NCI-H1694 (cell line): ENCODE measurements at regions not wholly inside any gene's neighbourhood (a gene's known extent, or its start where the extent isn't known, plus 50 kb on each side); places are given as distances from the start of the nearest gene placed in this dataset.

Experiments used
- DNase-seq: peaks from one replicate; lab custom pipeline; 2025; lab: John Stamatoyannopoulos, UW

DNA sequence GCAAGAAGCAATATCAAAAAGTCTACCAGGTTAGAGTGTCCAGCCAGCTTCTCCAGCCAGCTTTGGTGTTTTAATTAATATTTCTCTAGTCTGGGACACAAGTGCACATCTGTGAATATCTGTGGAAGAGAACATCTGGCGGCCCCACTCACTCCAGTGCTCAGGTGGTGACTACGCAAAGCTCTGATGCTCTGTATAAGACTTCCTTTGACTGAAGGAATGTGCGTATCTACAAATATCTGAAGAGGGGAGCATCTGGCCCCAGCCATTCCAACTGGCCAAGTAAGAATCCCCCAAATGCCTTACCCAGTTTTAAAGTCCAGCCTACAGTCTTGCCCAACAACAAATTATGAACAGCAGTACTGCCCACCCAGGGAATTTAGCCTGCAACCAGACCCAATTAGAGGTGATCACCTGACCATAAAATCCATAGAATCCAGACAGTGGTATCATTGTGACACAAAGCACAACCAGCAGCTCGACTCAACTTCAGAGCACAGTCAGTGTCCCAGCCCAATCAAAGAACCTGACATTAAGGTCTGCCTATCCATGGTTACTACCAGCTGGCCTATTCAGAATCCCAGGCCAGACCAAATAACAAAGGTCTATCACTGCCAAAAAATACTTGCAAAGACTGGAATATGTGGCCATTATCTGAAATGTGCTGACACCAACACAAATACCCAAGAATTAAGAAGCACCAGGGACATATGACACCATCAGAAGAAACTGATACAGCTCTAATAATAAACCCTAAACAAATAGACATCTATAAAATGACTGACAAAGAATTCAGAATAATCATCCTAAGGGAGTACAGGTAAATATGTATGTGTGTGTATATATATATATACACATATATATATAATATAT lies 76.1 kb upstream of the MANEA start:
- DNase-seq = no peak

DNA sequence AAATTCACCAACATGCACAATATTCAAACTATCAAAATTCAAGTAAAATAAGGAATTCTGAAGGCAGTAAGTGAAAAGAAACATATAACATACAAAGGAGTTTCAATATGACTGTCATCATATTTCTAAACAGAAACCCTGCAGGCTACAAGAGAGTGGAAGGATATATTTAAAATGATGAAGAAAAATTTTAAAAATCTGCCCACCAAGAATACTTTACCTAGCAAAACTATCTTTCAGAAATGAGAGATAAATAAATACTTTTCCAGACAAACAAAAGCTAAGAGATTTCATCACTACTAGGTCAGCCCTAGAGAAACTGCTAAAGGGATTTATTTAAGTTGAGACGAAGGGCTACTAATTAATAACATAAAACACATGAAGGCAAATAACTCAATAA lies 73.8 kb upstream of the MANEA start:
- no peak for DNase-seq

DNA sequence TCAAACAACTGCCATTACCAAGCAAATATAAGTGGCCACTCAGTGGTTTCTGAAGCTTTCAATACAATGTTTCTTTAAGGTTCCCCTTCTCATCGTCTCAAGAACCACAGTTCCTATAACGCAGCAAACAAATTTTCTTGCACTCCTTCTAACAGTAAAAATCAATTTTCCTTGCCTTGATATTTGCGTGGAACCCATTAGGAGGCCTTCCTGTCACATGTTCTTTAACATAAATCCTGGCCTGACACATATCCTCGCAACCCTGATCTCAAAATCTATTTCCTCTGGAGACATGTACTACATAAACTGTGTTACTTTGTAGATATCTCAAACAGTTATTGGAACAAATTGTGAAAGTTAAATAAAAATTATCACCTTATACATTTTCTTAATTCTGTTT lies 65.9 kb upstream of the MANEA start:
- no peak for DNase-seq

DNA sequence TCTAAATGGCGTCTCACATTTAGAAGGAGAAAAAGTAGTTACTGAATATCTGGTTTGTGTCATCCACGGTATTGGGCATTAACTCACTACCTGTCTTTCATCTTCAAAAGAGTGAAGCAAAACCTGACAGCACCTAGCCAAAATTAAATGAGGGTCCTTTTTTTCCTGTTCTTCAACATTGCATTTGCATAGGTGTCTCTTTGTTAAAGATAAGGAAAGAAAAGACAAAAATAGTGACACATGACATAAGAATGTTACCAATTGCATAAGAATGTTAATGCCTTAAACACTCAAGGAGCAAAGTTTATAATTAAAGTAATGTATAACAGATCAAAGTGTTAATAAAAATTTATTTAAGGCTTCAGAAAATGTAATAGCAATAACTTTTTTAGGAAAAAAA lies 61.4 kb upstream of the MANEA start:
- no peak for DNase-seq

DNA sequence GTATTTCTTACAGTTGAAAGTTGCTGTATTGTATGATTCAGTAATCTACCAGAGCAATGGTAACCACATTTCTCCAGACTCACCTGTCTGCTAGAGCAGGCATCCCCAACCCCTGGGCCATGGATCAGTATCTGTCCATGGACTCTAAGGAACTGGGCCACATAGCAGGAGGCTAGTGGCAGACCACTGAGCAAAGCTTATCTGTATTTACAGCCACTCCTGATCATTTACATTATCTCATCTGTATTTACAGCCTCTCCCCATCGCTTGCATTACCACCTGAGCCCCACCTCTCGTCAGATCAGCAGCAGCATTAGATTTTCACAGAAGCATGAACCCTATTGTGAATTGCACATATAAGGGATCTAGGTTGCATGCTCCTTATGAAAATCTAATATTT lies 60.3 kb upstream of the MANEA start:
- no peak for DNase-seq

DNA sequence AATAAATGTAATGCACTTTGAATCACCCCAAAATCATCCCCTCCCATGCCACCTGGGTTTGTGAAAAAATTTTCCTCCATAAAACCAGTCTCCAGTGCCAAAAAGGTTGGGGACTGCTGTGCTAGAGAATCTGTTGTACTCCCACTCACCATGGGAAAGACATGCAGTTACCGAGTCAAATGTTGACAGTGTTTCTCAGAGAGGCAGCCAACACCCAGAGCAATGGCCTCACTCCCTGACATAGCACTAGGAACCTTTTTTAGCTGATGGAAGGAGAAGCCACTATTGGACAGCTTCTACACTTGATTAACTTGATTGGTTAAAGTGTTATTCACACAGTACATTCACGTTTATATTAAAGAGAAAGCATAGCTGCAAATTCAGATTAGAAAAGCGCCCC lies 59.8 kb upstream of the MANEA start:
- peak; percentile 3 for DNase-seq

DNA sequence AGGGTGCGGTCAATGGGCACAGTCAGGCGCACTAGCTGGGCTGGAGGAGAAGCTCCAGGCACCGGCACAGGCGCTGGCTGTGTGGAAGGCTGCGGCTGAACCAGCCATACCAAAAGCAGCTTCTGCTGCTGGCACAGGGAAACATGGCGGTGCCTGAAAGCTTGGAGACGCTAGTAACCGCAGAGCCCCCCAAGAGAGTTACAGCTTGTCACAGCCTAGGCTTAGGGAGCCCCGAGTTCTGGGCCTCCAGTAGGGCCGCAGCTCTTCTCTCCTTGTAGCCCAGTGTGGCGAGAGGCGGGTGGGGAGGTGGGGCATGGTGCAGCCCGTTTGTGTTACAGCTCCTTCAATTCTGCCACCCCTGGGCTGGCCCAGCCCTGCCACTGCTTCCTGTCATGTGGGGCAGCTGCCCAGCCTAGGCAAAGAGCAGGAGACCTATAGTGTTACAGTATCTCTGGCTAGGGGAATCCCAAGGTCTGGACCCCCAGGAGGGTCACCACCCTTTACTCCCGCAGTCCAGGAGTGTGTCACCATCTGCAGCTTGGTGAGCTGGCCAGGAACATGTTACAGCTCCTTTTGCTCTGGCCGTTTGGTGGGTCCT lies 58.6 kb upstream of the MANEA start:
- DNase-seq = peak; percentile 5

DNA sequence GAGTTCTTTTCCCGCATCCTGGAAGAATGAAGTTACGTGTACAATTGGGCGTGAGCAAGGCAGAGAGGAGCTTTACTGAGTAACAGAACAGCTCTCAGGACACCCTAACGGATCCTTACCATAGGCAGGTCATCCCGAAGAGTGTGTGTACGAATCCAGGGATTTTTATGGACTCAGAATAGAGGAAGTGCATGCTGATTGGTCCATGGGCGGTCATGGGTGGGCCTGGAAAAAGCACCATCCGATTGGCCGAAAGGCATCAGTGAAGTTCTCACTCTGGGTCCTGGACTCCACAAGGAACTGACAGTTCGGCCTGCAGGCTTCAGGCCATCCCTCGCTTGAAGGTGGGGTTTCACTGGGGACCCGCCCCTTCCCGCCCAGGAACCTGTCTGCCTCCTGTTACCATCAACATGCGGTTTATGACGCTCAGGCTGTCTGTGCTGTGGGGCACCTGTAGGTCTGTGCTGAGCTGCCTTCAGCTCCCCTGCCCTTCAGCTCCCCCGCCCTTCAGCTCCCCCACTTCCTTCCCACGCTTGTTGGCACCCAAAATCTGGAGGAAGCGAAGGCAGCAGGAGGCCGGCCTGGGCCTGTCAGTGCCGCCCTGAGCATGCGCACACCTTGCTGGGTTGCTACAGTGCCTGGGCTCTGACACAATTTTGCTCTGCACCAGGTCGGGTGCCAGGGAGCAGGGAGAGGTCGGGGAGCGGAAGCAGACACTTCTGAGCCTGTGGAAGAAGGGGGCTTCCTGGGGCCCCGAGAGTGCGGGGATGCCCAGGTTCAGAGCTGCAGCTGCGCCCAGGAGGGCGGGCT lies 57.9 kb upstream of the MANEA start:
- DNase-seq = peak; percentile 83

DNA sequence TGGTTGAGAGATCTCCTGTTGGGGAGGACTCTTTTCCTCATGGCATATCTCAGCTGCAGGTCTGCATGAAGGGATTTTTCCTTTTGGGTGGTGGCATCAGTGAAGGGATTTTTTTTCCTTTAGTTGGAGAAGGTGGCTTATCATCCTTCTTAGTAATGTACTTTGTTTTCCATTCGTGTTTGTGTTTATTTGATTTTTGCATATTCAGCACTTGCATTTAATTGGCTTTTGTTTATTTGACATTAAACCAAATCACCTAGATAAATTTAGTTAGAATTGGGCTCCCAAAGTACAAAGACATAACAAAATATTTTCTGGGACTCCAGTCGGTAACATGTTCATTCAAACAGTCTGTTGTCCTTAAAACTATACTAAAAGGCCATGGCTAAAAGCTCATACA lies 56.2 kb upstream of the MANEA start:
- no peak for DNase-seq
